ENCODE measurements at regions not wholly inside any gene's neighbourhood (a gene's known extent, or its start where the extent isn't known, plus 50 kb on each side); places are given as distances from the start of the nearest gene placed in this dataset.

- no peak for TF ChIP-seq CTCF (conservative IDR thresholded peaks at IDR 0.05 in 1 of 2, IDR thresholded peaks at IDR 0.05 in 1 of 2; ENCODE audit: low read depth in 1 of 2, low read length in 2 of 2)
- no peak for TF ChIP-seq EZH2 (IDR thresholded peaks at IDR 0.05; ENCODE audit: low read length, missing control alignments)
These were observed 122.7 kb upstream of the STEAP4 start for GRCh38 chr7:88429382-88429781.

All from fibroblast of lung (primary cell).